ENCODE measurements at regions not wholly inside any gene's neighbourhood (a gene's known extent, or its start where the extent isn't known, plus 50 kb on each side); places are given as distances from the start of the nearest gene placed in this dataset.
"Not testable (repeated sequence)": the region's sequence is repeated elsewhere in the genome, so short reads cannot be mapped to it uniquely, and the experiment has no call there.

GRCh38 chr10:6987536-6987945 lies 407.5 kb upstream of the PRKCQ start:
- H3K27ac ChIP-seq (ENCODE audit: low read length), result no peak overlapping the region
- no peaks in the 10 kb centered on the region for H3K36me3 ChIP-seq (ENCODE audit: control insufficient read depth, insufficient read depth, low read length)
- no peak overlapping the region for H3K4me3 ChIP-seq (ENCODE audit: low read length)
- no peak for DNase-seq
- H3K4me1 ChIP-seq (ENCODE audit: control insufficient read depth, insufficient read depth, low read length), result no peaks in the 10 kb centered on the region
- H3K9me3 ChIP-seq (ENCODE audit: control insufficient read depth, low read depth, low read length), result no peaks in the 10 kb centered on the region
- 80% methylated on average over 1 of the region's 8 CpGs for WGBS (ENCODE audit: insufficient coverage, low lambda C conversion rate)
- no peaks in the 10 kb centered on the region for H3K27me3 ChIP-seq (ENCODE audit: control insufficient read depth, insufficient read depth, low read length)

GRCh38 chr10:6986927-6987326 lies 406.9 kb upstream of the PRKCQ start:
- Histone ChIP-seq H3K4me1 (ENCODE audit: control insufficient read depth, insufficient read depth, low read length) (no peaks in the 10 kb centered on the region), H3K36me3 (ENCODE audit: control insufficient read depth, insufficient read depth, low read length) (no peaks in the 10 kb centered on the region), H3K27me3 (ENCODE audit: control insufficient read depth, insufficient read depth, low read length) (no peaks in the 10 kb centered on the region), H3K4me3 (ENCODE audit: low read length) (no peak overlapping the region), H3K9me3 (ENCODE audit: control insufficient read depth, low read depth, low read length) (no peaks in the 10 kb centered on the region), H3K27ac (ENCODE audit: low read length) (no peak overlapping the region)
- no CpG with 5 or more reads among the region's 10 CpGs for WGBS (ENCODE audit: insufficient coverage, low lambda C conversion rate)
- no peak for DNase-seq

GRCh38 chr10:6985644-6986043 lies 405.6 kb upstream of the PRKCQ start:
- Histone ChIP-seq H3K4me1 (ENCODE audit: control insufficient read depth, insufficient read depth, low read length) (no peaks in the 10 kb centered on the region), H3K4me3 (ENCODE audit: low read length) (no peak overlapping the region), H3K9me3 (ENCODE audit: control insufficient read depth, low read depth, low read length) (no peaks in the 10 kb centered on the region), H3K36me3 (ENCODE audit: control insufficient read depth, insufficient read depth, low read length) (no peaks in the 10 kb centered on the region), H3K27me3 (ENCODE audit: control insufficient read depth, insufficient read depth, low read length) (no peaks in the 10 kb centered on the region), H3K27ac (ENCODE audit: low read length) (no peak overlapping the region)
- 83% methylated on average over 1 of the region's 9 CpGs for WGBS (ENCODE audit: insufficient coverage, low lambda C conversion rate)
- no peak for DNase-seq

GRCh38 chr10:6984971-6985370 lies 404.9 kb upstream of the PRKCQ start:
- 100% methylated on average over 2 of the region's 2 CpGs for WGBS (ENCODE audit: insufficient coverage, low lambda C conversion rate)

GRCh38 chr10:6984016-6984415 lies 403.9 kb upstream of the PRKCQ start:
- 80% methylated on average over 2 of the region's 5 CpGs for WGBS (ENCODE audit: insufficient coverage, low lambda C conversion rate)
- H3K4me3 ChIP-seq (ENCODE audit: low read length); H3K27me3 ChIP-seq (ENCODE audit: control insufficient read depth, insufficient read depth, low read length); H3K9me3 ChIP-seq (ENCODE audit: control insufficient read depth, low read depth, low read length); H3K27ac ChIP-seq (ENCODE audit: low read length); H3K4me1 ChIP-seq (ENCODE audit: control insufficient read depth, insufficient read depth, low read length); DNase-seq; H3K36me3 ChIP-seq (ENCODE audit: control insufficient read depth, insufficient read depth, low read length): not testable (repeated sequence)

More at GRCh38 chr10:6984971-6985370, 404.9 kb upstream of the PRKCQ start:
- Histone ChIP-seq H3K4me1 (ENCODE audit: control insufficient read depth, insufficient read depth, low read length) (no peaks in the 10 kb centered on the region), H3K9me3 (ENCODE audit: control insufficient read depth, low read depth, low read length) (no peaks in the 10 kb centered on the region), H3K27me3 (ENCODE audit: control insufficient read depth, insufficient read depth, low read length) (no peaks in the 10 kb centered on the region), H3K36me3 (ENCODE audit: control insufficient read depth, insufficient read depth, low read length) (no peaks in the 10 kb centered on the region), H3K27ac (ENCODE audit: low read length) (no peak overlapping the region), H3K4me3 (ENCODE audit: low read length) (no peak overlapping the region)
- DNase-seq, result no peak

GRCh38 chr10:6980353-6980752 lies 400.3 kb upstream of the PRKCQ start:
- DNase-seq, result no peak
- H3K36me3 ChIP-seq (ENCODE audit: control insufficient read depth, insufficient read depth, low read length), result no peaks in the 10 kb centered on the region
- no peaks in the 10 kb centered on the region for H3K9me3 ChIP-seq (ENCODE audit: control insufficient read depth, low read depth, low read length)
- H3K27ac ChIP-seq (ENCODE audit: low read length), result no peak overlapping the region
- H3K4me3 ChIP-seq (ENCODE audit: low read length), result no peak overlapping the region
- no peaks in the 10 kb centered on the region for H3K4me1 ChIP-seq (ENCODE audit: control insufficient read depth, insufficient read depth, low read length)
- 60% methylated on average over 2 of the region's 4 CpGs for WGBS (ENCODE audit: insufficient coverage, low lambda C conversion rate)
- H3K27me3 ChIP-seq (ENCODE audit: control insufficient read depth, insufficient read depth, low read length), result no peaks in the 10 kb centered on the region

- Histone ChIP-seq H3K27ac (ENCODE audit: low read length) (no peak overlapping the region), H3K9me3 (ENCODE audit: control insufficient read depth, low read depth, low read length) (no peaks in the 10 kb centered on the region), H3K4me3 (ENCODE audit: low read length) (no peak overlapping the region), H3K4me1 (ENCODE audit: control insufficient read depth, insufficient read depth, low read length) (no peaks in the 10 kb centered on the region), H3K27me3 (ENCODE audit: control insufficient read depth, insufficient read depth, low read length) (no peaks in the 10 kb centered on the region), H3K36me3 (ENCODE audit: control insufficient read depth, insufficient read depth, low read length) (no peaks in the 10 kb centered on the region)
- DNase-seq, result no peak
- WGBS (ENCODE audit: insufficient coverage, low lambda C conversion rate), result 100% methylated on average over 1 of the region's 7 CpGs
Observed at GRCh38 chr10:6979371-6979770, 399.3 kb upstream of the PRKCQ start.

DNA sequence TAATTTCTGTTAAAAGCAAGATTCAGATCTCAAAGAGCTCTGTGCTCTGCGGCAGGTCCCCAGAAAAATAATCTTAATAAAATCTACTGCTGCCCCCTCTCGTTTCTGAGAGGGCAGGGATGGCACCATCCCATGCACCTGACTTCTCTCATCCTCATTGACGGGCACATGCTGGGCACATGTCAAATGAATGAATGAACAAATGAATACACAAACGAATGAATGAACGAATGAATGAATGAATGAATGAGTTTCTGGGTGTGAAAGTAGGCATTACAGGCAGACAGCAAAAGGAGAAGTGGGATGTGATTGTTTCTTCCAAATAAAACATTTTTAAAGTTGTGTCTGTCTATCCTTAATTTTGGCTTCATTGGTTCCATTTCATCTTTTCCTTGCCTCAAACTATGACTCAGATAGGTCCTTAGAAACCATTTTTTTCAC lies 398.1 kb upstream of the PRKCQ start:
- no peaks in the 10 kb centered on the region for H3K27me3 ChIP-seq (ENCODE audit: control insufficient read depth, insufficient read depth, low read length)
- WGBS (ENCODE audit: insufficient coverage, low lambda C conversion rate), result no CpG with 5 or more reads among the region's 5 CpGs

DNA sequence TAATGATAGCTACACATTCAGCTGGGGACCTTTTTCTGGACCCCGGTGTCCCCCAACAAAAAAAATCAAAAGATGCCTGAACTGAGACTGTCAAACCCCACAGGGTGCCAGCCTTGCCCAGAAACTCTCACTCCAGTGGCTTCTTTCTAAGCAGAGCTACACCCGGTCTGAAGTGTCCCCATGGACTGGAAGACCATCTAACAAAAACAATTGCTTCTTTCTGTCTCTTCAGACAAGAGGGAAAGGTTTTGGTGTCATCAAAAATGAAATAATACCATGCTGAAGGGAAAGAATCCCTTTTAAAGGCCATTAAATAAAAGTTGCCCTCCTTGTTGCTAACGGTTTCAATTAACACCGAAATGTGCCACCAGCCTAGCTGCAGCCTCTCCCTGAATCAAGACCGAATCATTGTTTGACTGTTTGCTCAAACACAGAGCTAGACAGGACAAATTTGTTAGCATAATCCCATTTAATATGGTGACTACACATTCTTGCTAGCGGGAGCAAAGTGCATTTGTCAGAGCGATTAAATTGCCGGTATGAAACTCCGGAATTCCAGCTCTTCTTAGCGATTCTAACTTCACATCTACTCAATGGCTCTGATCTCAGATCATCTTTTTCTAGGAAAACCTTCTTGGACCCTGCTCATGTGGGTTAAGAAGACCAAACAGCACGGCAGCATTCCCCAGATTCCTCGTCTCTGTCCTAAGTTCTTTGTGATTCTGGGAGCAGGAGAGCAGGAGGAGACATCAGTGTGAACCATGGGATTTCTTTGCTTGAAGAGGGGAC lies 397.5 kb upstream of the PRKCQ start:
- Histone ChIP-seq H3K4me3 (ENCODE audit: low read length) (no peak overlapping the region), H3K9me3 (ENCODE audit: control insufficient read depth, low read depth, low read length) (no peaks in the 10 kb centered on the region), H3K27ac (ENCODE audit: low read length) (no peak overlapping the region), H3K36me3 (ENCODE audit: control insufficient read depth, insufficient read depth, low read length) (no peaks in the 10 kb centered on the region), H3K27me3 (ENCODE audit: control insufficient read depth, insufficient read depth, low read length) (no peaks in the 10 kb centered on the region), H3K4me1 (ENCODE audit: control insufficient read depth, insufficient read depth, low read length) (no peaks in the 10 kb centered on the region)
- no peak for DNase-seq
- WGBS (ENCODE audit: insufficient coverage, low lambda C conversion rate), result 71% methylated on average over 3 of the region's 12 CpGs

More for the DNA sequence above, 398.1 kb upstream of the PRKCQ start:
- Histone ChIP-seq H3K4me1 (ENCODE audit: control insufficient read depth, insufficient read depth, low read length) (no peaks in the 10 kb centered on the region), H3K4me3 (ENCODE audit: low read length) (no peak overlapping the region), H3K27ac (ENCODE audit: low read length) (no peak overlapping the region), H3K9me3 (ENCODE audit: control insufficient read depth, low read depth, low read length) (no peaks in the 10 kb centered on the region), H3K36me3 (ENCODE audit: control insufficient read depth, insufficient read depth, low read length) (no peaks in the 10 kb centered on the region)
- no peak for DNase-seq

GRCh38 chr10:6973899-6974298 lies 393.8 kb upstream of the PRKCQ start:
- Histone ChIP-seq H3K36me3 (ENCODE audit: control insufficient read depth, insufficient read depth, low read length) (no peaks in the 10 kb centered on the region), H3K4me3 (ENCODE audit: low read length) (no peak overlapping the region), H3K27ac (ENCODE audit: low read length) (no peak overlapping the region), H3K4me1 (ENCODE audit: control insufficient read depth, insufficient read depth, low read length) (no peaks in the 10 kb centered on the region), H3K27me3 (ENCODE audit: control insufficient read depth, insufficient read depth, low read length) (no peaks in the 10 kb centered on the region), H3K9me3 (ENCODE audit: control insufficient read depth, low read depth, low read length) (no peaks in the 10 kb centered on the region)
- peak in 1 of 2 donors; percentile 7 for DNase-seq
- WGBS (ENCODE audit: insufficient coverage, low lambda C conversion rate), result no CpG with 5 or more reads among the region's 7 CpGs

- no peaks in the 10 kb centered on the region for H3K4me1 ChIP-seq (ENCODE audit: control insufficient read depth, insufficient read depth, low read length)
- no peaks in the 10 kb centered on the region for H3K36me3 ChIP-seq (ENCODE audit: control insufficient read depth, insufficient read depth, low read length)
- H3K4me3 ChIP-seq (ENCODE audit: low read length), result no peak overlapping the region
- WGBS (ENCODE audit: insufficient coverage, low lambda C conversion rate), result 57% methylated on average over 1 of the region's 6 CpGs
- H3K27ac ChIP-seq (ENCODE audit: low read length), result no peak overlapping the region
- no peaks in the 10 kb centered on the region for H3K27me3 ChIP-seq (ENCODE audit: control insufficient read depth, insufficient read depth, low read length)
- DNase-seq, result no peak
- no peaks in the 10 kb centered on the region for H3K9me3 ChIP-seq (ENCODE audit: control insufficient read depth, low read depth, low read length)
Observed at GRCh38 chr10:6972226-6972625, 392.1 kb upstream of the PRKCQ start.
